HepG2 (cell line): ENCODE measurements at regions not wholly inside any gene's neighbourhood (a gene's known extent, or its start where the extent isn't known, plus 50 kb on each side); places are given as distances from the start of the nearest gene placed in this dataset.

ENCODE experiments used
- ATAC-seq: fragments of 200-7000 bp; cut with Tn5 transposase; 3 replicates; pipeline ENCODE4 v1.9.1; 2020; ENCODE audit warnings: mild to moderate bottlenecking, moderate library complexity
- BruUV-seq: library from RNA; stranded (reverse); fragments of 400-500 nt; replicated peaks from 2 replicates; lab custom pipeline; 2021; lab: Mats Ljungman, UMichigan
- CTCF ChIA-PET: fragments of 300-600 bp; formaldehyde crosslinking; extraction: SDS; loops from one replicate; lab custom pipeline; 2021; ENCODE audit warnings: low total read pairs, inconsistent platforms, low intra/inter-chr PET ratio; lab: Yijun Ruan, JAX
- POLR2A ChIA-PET: fragments of 350-600 bp; sonication (Branson Sonifier 250); formaldehyde crosslinking; loops from one replicate; lab custom pipeline; 2020; ENCODE audit warnings: antibody characterized with exemption, inconsistent platforms; lab: Yijun Ruan, JAX
- DNase-seq: peaks from one replicate; pipeline ENCODE4 v3.0.0-alpha.2; 2015; ENCODE audit warnings: low spot score
- FAIRE-seq: peaks from 3 replicates; lab custom pipeline; 2011; peaks lifted over from hg19 to GRCh38; lab: Jason Lieb, UNC
- H2AFZ ChIP-seq: one replicate; pipeline ENCODE4 v1.6.1; 2011; ENCODE audit warnings: low read length, inconsistent platforms
- H3K27ac ChIP-seq: fragments of 300-600 bp; 3 replicates; pipeline ENCODE4 v1.8.0; 2011; ENCODE audit warnings: mixed run types, mild to moderate bottlenecking, mixed read lengths, low read length, inconsistent platforms; ENCODE audit not compliant: insufficient read depth; ENCODE audit errors: extremely low read length
- H3K27me3 ChIP-seq, 2 experiments: fragments of 200-600 bp in 1 of 2; 2 replicates in 1 of 2; 3 replicates in 1 of 2; pipeline versions ENCODE4 v1.6.0 to v1.8.0; 2011; ENCODE audit warnings: low read length in 2 of 2, mild to moderate bottlenecking in 2 of 2, moderate library complexity in 2 of 2, inconsistent platforms in 1 of 2; ENCODE audit not compliant: insufficient read depth in 2 of 2, control insufficient read depth in 1 of 2
- H3K36me3 ChIP-seq, 2 experiments: fragments of 200-600 bp in 1 of 2; replicated peaks in 1 of 2; 2 replicates in 1 of 2; 3 replicates in 1 of 2; pipeline versions ENCODE4 v1.5.1 to v1.8.0; 2011; ENCODE audit warnings: low read length in 2 of 2, inconsistent platforms in 1 of 2; ENCODE audit not compliant: insufficient read depth in 2 of 2, control insufficient read depth in 1 of 2
- H3K4me1 ChIP-seq: 2 replicates; pipeline ENCODE4 v1.5.1; 2012; ENCODE audit warnings: low read length, inconsistent platforms; ENCODE audit not compliant: insufficient read depth
- H3K4me2 ChIP-seq: 2 replicates; pipeline ENCODE4 v1.6.0; 2011; ENCODE audit warnings: low read depth, low read length, inconsistent platforms
- H3K4me3 ChIP-seq, 3 experiments: fragments of 200-600 bp in 1 of 3; sonication (generic), shearing (Covaris generic) in 1 of 3; replicated peaks in 1 of 3; 2 replicates each; pipeline ENCODE4 v1.5.1; 2011 to 2016; ENCODE audit warnings: low read length in 3 of 3, inconsistent platforms in 2 of 3, low read depth in 2 of 3, mild to moderate bottlenecking in 2 of 3, control low read depth in 1 of 3, mixed read lengths in 1 of 3; ENCODE audit not compliant: insufficient read depth in 1 of 3
- H3K79me2 ChIP-seq: one replicate; pipeline ENCODE4 v1.6.1; 2011; ENCODE audit warnings: low read length, inconsistent platforms; ENCODE audit not compliant: insufficient read depth
- H3K9ac ChIP-seq: 2 replicates; pipeline ENCODE4 v1.6.0; 2011; ENCODE audit warnings: mild to moderate bottlenecking, low read depth, low read length, inconsistent platforms; ENCODE audit not compliant: insufficient read depth
- H3K9me3 ChIP-seq: 2 replicates; pipeline ENCODE4 v1.5.1; 2012; ENCODE audit warnings: mild to moderate bottlenecking, low read length
- H4K20me1 ChIP-seq: 2 replicates; pipeline ENCODE4 v1.6.0; 2011; ENCODE audit warnings: inconsistent platforms, mild to moderate bottlenecking, low read length, moderate library complexity; ENCODE audit not compliant: insufficient read depth
- ADNP ChIP-seq: sonication (generic); formaldehyde crosslinking; IDR thresholded peaks from 2 replicates; pipeline ENCODE4 v1.4.0; 2020; ENCODE audit warnings: missing genetic modification reagents
- BRCA1 ChIP-seq: sonication (generic); formaldehyde crosslinking; IDR thresholded peaks from 2 replicates; pipeline ENCODE4 v1.4.0; 2020; ENCODE audit warnings: missing genetic modification reagents
- CCAR2 ChIP-seq: fragments of 200-400 bp; formaldehyde crosslinking; optimal IDR thresholded peaks from 2 replicates; pipeline ENCODE3; 2018; ENCODE audit warnings: low read depth, mild to moderate bottlenecking, low read length, moderate library complexity
- GATAD1 ChIP-seq: IDR thresholded peaks from 2 replicates; pipeline ENCODE4 v1.6.1; 2016; ENCODE audit warnings: missing genetic modification reagents, missing compliant biosample characterization
- NFIC ChIP-seq: IDR thresholded peaks from 2 replicates; pipeline ENCODE4 v1.6.1; 2012; ENCODE audit warnings: mild to moderate bottlenecking, low read length, inconsistent platforms
- PCBP1 ChIP-seq: fragments of 200-400 bp; formaldehyde crosslinking; IDR thresholded peaks from 2 replicates; pipeline ENCODE4 v1.6.1; 2017; ENCODE audit warnings: mild to moderate bottlenecking, low read depth, low read length, borderline replicate concordance
- RARA ChIP-seq: IDR thresholded peaks from 2 replicates; pipeline ENCODE4 v1.6.1; 2016; ENCODE audit warnings: missing genetic modification reagents, missing compliant biosample characterization
- RBM22 ChIP-seq: fragments of 200-400 bp; formaldehyde crosslinking; optimal IDR thresholded peaks from 2 replicates; pipeline ENCODE3; 2017; ENCODE audit warnings: mild to moderate bottlenecking, low read length, moderate library complexity
- SCMH1 ChIP-seq: sonication (generic); formaldehyde crosslinking; IDR thresholded peaks from 2 replicates; pipeline ENCODE4 v1.9.0; 2021; ENCODE audit warnings: missing genetic modification reagents, mild to moderate bottlenecking, borderline replicate concordance
- TP53 ChIP-seq: sonication (generic); formaldehyde crosslinking; conservative IDR thresholded peaks from 2 replicates; pipeline ENCODE4 v1.4.0; 2020; ENCODE audit warnings: missing genetic modification reagents
- ZFP91 ChIP-seq: sonication (generic); formaldehyde crosslinking; IDR thresholded peaks from 2 replicates; pipeline ENCODE4 v1.9.0; 2022; ENCODE audit warnings: missing genetic modification reagents, mild to moderate bottlenecking, borderline replicate concordance
- ZNF501 ChIP-seq: sonication (generic); formaldehyde crosslinking; IDR thresholded peaks from 2 replicates; pipeline ENCODE4 v1.5.1; 2020; ENCODE audit warnings: mild to moderate bottlenecking, moderate library complexity, missing genetic modification reagents
- ZNF703 ChIP-seq: sonication (generic); formaldehyde crosslinking; IDR thresholded peaks from 2 replicates; pipeline ENCODE4 v1.5.1; 2020; ENCODE audit warnings: missing genetic modification reagents, mild to moderate bottlenecking, moderate library complexity, borderline replicate concordance
- WGBS: methylation state at CpG from one replicate; pipeline ENCODE4 v1.1.6; 2017; ENCODE audit warnings: low lambda C conversion rate; 5-methylcytosine and 5-hydroxymethylcytosine counted together
- in situ Hi-C: cut with HindIII; loops from 2 replicates; pipeline ENCODE4 v1.10.0; 2017; ENCODE audit warnings: low pct_unique_long_range_greater_than_20kb; ENCODE audit not compliant: extremely low pct_ligation_motif_present
- intact Hi-C: fragments of 100-400 bp; cut with micrococcal nuclease; formaldehyde crosslinking; loops from one replicate; pipeline ENCODE4 v1.10.0; 2022; ENCODE audit not compliant: unreplicated experiment
- TF ChIP-seq, protein P1 (sequence below): sonication (generic); formaldehyde crosslinking; IDR thresholded peaks from 2 replicates; pipeline ENCODE4 v1.5.0; 2020; ENCODE audit warnings: missing genetic modification reagents, mild to moderate bottlenecking, borderline replicate concordance
- TF ChIP-seq, protein P2 (sequence below): sonication (generic); formaldehyde crosslinking; IDR thresholded peaks from 2 replicates; pipeline ENCODE4 v1.9.0; 2021; ENCODE audit warnings: missing genetic modification reagents, borderline replicate concordance

- ATAC-seq: no peak
- no peak for FAIRE-seq
- Histone ChIP-seq H4K20me1 (no peaks in the 10 kb centered on the region), H3K4me3 (no peak overlapping the region), H3K9me3 (no peaks in the 10 kb centered on the region), H3K4me2 (no peak overlapping the region), H3K27me3 (peaks cover 0 to 15% of the 10 kb centered on the region in 2 experiments; a peak in 3 of 5 replicates), H3K36me3 (no peaks in the 10 kb centered on the region), H2AFZ (no peak overlapping the region), H3K27ac (no peak overlapping the region), H3K79me2 (no peaks in the 10 kb centered on the region), H3K9ac (no peak overlapping the region), H3K4me1 (no peaks in the 10 kb centered on the region)
- intact Hi-C loops (no loop called here), in situ Hi-C loops (no loop called here)
- no TSS peak for BruUV-seq
- WGBS: 3% methylated on average over 4 of the region's 4 CpGs
- DNase-seq: no peak
- TF ChIP-seq CCAR2 (no peak), ZFP91 (no peak), ZNF501 (CRISPR knock-in tag) (no peak), RBM22 (no peak), ZNF703 (no peak), PCBP1 (no peak), GATAD1 (CRISPR knock-in tag) (no peak), BRCA1 (CRISPR knock-in tag) (no peak), TP53 (CRISPR knock-in tag) (no peak), ADNP (CRISPR knock-in tag) (no peak), SCMH1 (CRISPR knock-in tag) (no peak), RARA (CRISPR knock-in tag) (no peak), NFIC (no peak)
- TF ChIP-seq, protein P1, sequence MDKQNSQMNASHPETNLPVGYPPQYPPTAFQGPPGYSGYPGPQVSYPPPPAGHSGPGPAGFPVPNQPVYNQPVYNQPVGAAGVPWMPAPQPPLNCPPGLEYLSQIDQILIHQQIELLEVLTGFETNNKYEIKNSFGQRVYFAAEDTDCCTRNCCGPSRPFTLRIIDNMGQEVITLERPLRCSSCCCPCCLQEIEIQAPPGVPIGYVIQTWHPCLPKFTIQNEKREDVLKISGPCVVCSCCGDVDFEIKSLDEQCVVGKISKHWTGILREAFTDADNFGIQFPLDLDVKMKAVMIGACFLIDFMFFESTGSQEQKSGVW: no peak
- TF ChIP-seq, protein P2, sequence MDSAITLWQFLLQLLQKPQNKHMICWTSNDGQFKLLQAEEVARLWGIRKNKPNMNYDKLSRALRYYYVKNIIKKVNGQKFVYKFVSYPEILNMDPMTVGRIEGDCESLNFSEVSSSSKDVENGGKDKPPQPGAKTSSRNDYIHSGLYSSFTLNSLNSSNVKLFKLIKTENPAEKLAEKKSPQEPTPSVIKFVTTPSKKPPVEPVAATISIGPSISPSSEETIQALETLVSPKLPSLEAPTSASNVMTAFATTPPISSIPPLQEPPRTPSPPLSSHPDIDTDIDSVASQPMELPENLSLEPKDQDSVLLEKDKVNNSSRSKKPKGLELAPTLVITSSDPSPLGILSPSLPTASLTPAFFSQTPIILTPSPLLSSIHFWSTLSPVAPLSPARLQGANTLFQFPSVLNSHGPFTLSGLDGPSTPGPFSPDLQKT (CRISPR knock-in tag): no peak
- ChIA-PET CTCF (no interaction called here), POLR2A (no interaction called here)
Measured at GRCh38 chr11:130606178-130606577, 157.7 kb downstream of the ADAMTS15 start.
